Activated CD4-positive, CD25-positive, alpha-beta regulatory T cell treated with anti-CD3 and anti-CD28 coated beads, Interleukin-2, amount 50 U/mL, for 24 hours (primary cell): ENCODE measurements at regions not wholly inside any gene's neighbourhood (a gene's known extent, or its start where the extent isn't known, plus 50 kb on each side); places are given as distances from the start of the nearest gene placed in this dataset.
A peak's percentile ranks its signal among the peaks of the same experiment; 100 is the strongest.

Experiments used
- ATAC-seq, 2 donors: fragments of 150-1000 bp; cut with Tn5 transposase; one replicate each; pipeline ENCODE4 v1.10.0; 2021; ENCODE audit warnings: mild to moderate bottlenecking in 1 of 2, moderate library complexity in 1 of 2

- no peak for ATAC-seq
Observed at GRCh38 chr12:66976526-66976925, 292.6 kb upstream of the CAND1 start.

- ATAC-seq: no peak
Observed at GRCh38 chr12:66978802-66979201, 290.4 kb upstream of the CAND1 start.

GRCh38 chr12:66979251-66979650 lies 289.9 kb upstream of the CAND1 start:
- no peak for ATAC-seq

DNA sequence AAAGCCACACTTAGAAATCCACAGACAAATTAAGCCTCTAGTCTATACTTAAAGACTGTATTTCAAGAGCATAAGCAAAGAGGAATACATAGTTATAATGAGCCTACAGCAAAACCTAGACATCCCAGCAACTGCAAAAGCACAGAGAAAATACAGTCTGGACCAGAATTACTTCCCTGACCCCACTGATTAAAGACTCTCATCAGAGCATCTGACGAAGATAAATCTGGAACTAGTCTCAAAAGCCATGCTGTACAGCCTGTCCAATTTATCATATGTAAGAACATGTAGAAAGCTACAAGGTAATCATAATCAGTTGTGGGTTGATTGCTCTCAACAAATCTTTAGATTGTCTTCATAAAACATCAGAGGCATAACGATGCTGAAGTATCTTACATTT lies 285.1 kb upstream of the CAND1 start:
- no peak for ATAC-seq

DNA sequence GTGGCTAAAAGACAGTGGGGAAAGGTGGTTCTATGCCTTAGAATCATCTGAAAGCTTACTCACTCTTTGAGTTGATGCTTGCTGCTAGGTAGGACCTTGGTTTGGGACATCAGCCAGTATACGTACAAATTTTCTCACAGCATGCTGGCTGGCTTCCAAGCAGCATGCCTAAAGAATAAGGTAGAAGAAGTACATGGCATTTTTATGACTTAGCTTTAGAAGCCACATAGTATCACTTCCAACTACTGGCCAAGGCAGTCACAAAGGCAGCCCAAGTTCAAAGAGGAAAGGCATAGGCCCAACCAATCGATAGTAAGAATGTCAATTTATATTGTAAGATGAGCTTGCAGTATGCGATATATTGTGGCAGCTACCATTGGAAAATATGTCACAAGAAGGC lies 284.2 kb upstream of the CAND1 start:
- ATAC-seq: no peak

- ATAC-seq: no peak
Observed at GRCh38 chr12:66999141-66999540, 270.0 kb upstream of the CAND1 start.

DNA sequence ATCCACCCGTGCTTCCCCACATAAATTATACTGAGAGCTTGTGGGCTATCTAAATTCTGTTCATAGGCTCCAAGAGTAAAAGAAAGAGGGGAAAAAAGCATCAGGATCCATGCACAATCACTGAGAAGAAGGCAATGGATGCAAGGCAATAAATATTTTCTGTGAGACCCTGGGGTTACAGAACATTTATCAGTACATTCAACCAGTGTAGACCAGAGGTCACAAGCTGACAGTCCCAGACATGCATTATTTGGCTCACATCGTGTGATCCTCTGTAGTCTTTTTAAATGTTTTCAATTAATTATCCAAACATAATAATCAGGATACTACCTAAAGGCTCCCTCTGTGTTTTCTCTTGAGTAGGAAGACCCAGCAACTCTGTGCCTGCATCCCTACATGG lies 267.9 kb upstream of the CAND1 start:
- ATAC-seq: no peak

- no peak for ATAC-seq
Observed at GRCh38 chr12:67002720-67003119, 266.4 kb upstream of the CAND1 start.

DNA sequence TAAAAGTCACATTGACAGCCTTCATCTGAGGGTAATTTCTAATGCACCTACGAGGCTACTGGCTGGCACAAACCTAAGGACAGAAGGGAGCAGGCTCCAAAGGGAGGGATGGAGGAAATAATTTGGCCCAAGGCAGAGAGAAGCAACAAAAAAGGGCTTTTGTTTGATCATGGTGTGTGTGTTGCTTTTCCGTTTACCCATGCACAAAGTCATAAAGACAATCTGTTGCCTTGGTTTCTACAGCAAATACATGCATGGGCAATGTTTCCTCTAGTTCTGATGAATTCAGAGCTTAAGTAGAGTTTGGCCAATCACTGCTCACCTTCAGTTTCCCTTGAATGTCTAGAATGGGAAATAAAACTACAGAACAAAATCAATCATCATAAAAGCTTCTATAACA lies 262.5 kb upstream of the CAND1 start:
- ATAC-seq: no peak

- ATAC-seq: no peak
Observed at GRCh38 chr12:67014642-67015041, 254.5 kb upstream of the CAND1 start.

DNA sequence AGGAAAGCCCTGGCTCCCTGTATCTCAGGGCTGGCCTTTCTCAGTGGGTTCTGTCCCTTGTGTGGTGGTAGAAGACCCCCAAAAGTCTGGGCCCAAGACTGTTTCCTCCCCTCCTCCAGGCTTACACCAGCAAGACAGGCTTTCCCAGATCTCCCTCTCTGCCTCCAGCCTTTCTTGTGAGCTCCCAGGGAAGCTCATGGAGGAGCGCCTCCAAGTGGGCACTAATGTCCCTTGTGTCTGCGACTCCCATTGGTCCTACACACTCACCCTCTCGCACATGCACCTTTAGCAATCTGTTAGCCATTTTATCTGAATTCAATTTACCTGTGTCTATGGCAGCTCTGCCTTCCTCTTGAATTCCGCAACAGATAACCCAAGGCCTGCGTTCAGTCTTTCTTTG lies 251.1 kb upstream of the CAND1 start:
- ATAC-seq: no peak

GRCh38 chr12:67019070-67019469 lies 250.1 kb upstream of the CAND1 start:
- ATAC-seq: no peak

- ATAC-seq: no peak
Observed at GRCh38 chr12:67025543-67026114, 243.5 kb upstream of the CAND1 start.

GRCh38 chr12:67026487-67027246 lies 242.5 kb upstream of the CAND1 start:
- no peak for ATAC-seq

GRCh38 chr12:67028529-67028928 lies 240.6 kb upstream of the CAND1 start:
- ATAC-seq: no peak

- peak in 1 of 2 donors; percentile 24 for ATAC-seq
Observed at GRCh38 chr12:67034110-67034879, 234.9 kb upstream of the CAND1 start.

DNA sequence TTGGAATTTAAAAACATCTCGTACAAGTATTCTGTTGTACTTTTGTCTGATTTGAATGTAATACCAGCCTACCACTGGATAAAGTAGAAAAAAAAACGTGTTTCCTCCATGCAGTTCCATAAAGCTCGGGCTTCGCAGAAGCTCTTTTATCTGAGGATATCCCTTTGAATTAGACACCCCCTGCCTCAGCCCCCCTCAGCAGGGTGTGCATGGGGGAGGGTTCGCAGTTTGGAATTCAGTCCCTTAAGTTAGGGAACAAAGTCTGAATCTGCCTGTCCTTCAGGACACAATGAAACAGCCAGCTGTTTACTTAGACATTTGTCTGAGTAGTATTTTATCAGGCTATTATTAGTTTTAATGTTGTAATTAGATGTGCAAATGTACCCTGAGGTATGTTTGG lies 234.0 kb upstream of the CAND1 start:
- no peak for ATAC-seq

- ATAC-seq: no peak
Observed at GRCh38 chr12:67038486-67038885, 230.7 kb upstream of the CAND1 start.

DNA sequence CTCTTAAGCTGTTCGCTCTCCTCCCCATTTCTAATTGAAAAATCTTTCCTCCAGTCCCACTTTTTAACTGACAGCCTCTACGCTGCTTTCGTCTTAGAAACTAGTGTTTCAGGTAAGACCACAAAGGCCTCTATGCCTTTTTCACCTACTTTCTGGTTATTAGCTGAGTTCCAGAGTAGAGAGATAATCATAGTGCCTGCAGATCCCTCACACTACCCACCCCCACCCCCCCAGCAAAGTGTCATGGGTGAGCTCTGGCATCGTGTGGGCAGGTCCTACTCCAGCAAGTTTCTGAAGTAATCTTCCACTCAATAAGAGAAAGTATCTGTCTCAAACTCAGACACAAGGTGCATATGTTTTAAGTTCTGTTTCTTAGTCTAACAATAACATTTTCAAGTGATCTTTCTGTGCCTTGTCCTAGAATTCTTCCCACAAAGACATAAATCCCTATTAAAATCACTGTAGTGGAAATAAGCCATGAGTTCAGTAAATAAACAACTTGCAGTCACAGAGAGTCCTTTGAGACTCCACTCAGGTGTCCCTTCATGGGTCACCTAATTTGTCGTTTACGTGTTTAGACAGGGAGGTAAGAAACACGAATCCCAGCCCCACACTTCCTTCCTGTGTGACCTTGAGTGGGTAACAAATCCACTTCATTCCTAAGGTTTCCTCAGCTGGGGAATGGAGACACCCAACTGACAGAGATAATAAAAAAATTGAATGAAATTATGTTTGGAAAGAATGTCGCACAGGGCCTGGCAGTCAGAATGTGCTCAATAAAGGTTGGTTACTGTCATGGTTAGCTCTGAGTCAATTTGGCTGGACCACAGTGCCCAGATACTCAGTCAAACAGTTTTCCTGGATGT lies 228.9 kb upstream of the CAND1 start:
- ATAC-seq: no peak

DNA sequence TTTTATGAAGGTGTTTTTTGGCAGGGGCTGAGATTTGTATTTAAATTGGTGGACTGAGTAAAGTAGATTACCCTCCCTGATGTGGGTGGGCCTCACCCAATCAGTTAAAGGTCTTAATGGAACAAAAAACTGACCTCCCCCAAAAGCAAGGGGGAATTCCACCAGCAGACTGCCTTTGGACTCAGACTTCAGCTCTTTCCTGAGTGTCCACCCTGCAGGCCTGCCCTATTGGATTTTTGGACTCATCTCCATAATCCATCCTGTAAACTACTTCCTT lies 228.4 kb upstream of the CAND1 start:
- no peak for ATAC-seq

DNA sequence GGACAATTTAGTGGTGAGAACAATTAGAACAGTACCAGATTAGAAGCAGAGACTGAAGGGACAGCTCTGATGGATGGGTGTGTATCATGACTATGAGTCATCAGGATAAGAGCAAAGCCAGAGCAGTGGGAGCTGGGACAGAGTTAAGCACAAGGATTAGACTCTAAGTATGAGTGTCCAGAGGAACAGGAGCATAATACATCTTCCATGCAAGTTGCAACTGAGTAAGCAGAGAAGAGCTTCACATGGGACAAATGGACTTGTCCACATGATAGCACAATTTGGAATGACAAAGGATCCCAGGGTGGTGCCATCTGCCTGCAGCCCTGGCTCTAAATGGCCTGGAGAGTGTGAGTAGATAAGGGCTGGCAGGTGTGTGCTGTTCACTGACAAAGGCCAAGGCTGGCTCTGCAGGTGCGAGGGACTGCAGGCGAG lies 226.4 kb upstream of the CAND1 start:
- ATAC-seq: no peak

GRCh38 chr12:67043771-67044170 lies 225.4 kb upstream of the CAND1 start:
- no peak for ATAC-seq

GRCh38 chr12:67045650-67046049 lies 223.5 kb upstream of the CAND1 start:
- no peak for ATAC-seq
